BE2C (cell line): ENCODE measurements at regions not wholly inside any gene's neighbourhood (a gene's known extent, or its start where the extent isn't known, plus 50 kb on each side); places are given as distances from the start of the nearest gene placed in this dataset.

Experiments used
- DNase-seq: peaks from one replicate; pipeline ENCODE4 v3.0.0-alpha.2; 2020
- H3K27me3 ChIP-seq: fragments of 250-450 bp; sonication (Bioruptor Pico); 2 replicates; pipeline ENCODE4 v1.5.1; 2020; ENCODE audit warnings: mild to moderate bottlenecking
- H3K36me3 ChIP-seq: fragments of 250-450 bp; sonication (Bioruptor Pico); 2 replicates; pipeline ENCODE4 v1.5.1; 2020; ENCODE audit warnings: mild to moderate bottlenecking
- H3K4me1 ChIP-seq: fragments of 250-450 bp; sonication (Bioruptor Pico); 2 replicates; pipeline ENCODE4 v1.5.1; 2020
- H3K4me3 ChIP-seq: 2 replicates; pipeline ENCODE4 v1.5.1; 2011; ENCODE audit warnings: low read depth, low read length
- H3K9me3 ChIP-seq: fragments of 250-450 bp; sonication (Bioruptor Pico); 2 replicates; pipeline ENCODE4 v1.5.1; 2020
- CTCF ChIP-seq: IDR thresholded peaks from 2 replicates; pipeline ENCODE4 v1.5.1; 2012; ENCODE audit warnings: mild to moderate bottlenecking, low read depth, low read length

- Histone ChIP-seq H3K36me3 (no peaks in the 10 kb centered on the region), H3K9me3 (no peaks in the 10 kb centered on the region), H3K27me3 (no peaks in the 10 kb centered on the region), H3K4me1 (no peaks in the 10 kb centered on the region), H3K4me3 (no peak overlapping the region)
- no peak for DNase-seq
- no peak for TF ChIP-seq CTCF
Observed at GRCh38 chr11:109973486-109973885, 119.7 kb upstream of the ZC3H12C start.

GRCh38 chr11:109974523-109974922, 118.7 kb upstream of the ZC3H12C start:
- H3K4me1 ChIP-seq: no peaks in the 10 kb centered on the region
- H3K9me3 ChIP-seq: no peaks in the 10 kb centered on the region
- H3K27me3 ChIP-seq: 0 out of 2 replicates have a peak, but pooled peaks cover under 1% of the 10 kb centered on the region
- H3K4me3 ChIP-seq: no peak overlapping the region
- no peak for DNase-seq
- TF ChIP-seq CTCF: no peak
- H3K36me3 ChIP-seq: no peaks in the 10 kb centered on the region

GRCh38 chr11:109978895-109979294, 114.3 kb upstream of the ZC3H12C start:
- Histone ChIP-seq H3K4me3 (no peak overlapping the region), H3K4me1 (no peaks in the 10 kb centered on the region), H3K9me3 (no peaks in the 10 kb centered on the region), H3K36me3 (no peaks in the 10 kb centered on the region), H3K27me3 (peaks cover 6% of the 10 kb centered on the region; the same call in 1 of the 2 replicates)
- no peak for DNase-seq
- no peak for TF ChIP-seq CTCF

- Histone ChIP-seq H3K9me3 (no peaks in the 10 kb centered on the region), H3K36me3 (no peaks in the 10 kb centered on the region), H3K4me3 (no peak overlapping the region), H3K4me1 (no peaks in the 10 kb centered on the region), H3K27me3 (peaks cover 6% of the 10 kb centered on the region; the same call in 1 of the 2 replicates)
- no peak for TF ChIP-seq CTCF
- no peak for DNase-seq
Observed at GRCh38 chr11:109981031-109981636, 112.1 kb upstream of the ZC3H12C start.

- H3K4me1 ChIP-seq: no peaks in the 10 kb centered on the region
- H3K36me3 ChIP-seq: no peaks in the 10 kb centered on the region
- no peak for DNase-seq
- H3K4me3 ChIP-seq: no peak overlapping the region
- no peaks in the 10 kb centered on the region for H3K9me3 ChIP-seq
- peaks cover 6% of the 10 kb centered on the region; the same call in 1 of the 2 replicates for H3K27me3 ChIP-seq
- TF ChIP-seq CTCF: no peak
Observed at GRCh38 chr11:109983358-109983757, 109.8 kb upstream of the ZC3H12C start.

GRCh38 chr11:109984634-109985289, 108.4 kb upstream of the ZC3H12C start:
- no peak overlapping the region for H3K4me3 ChIP-seq

More at GRCh38 chr11:109984634-109985289, 108.4 kb upstream of the ZC3H12C start:
- no peak for TF ChIP-seq CTCF
- no peaks in the 10 kb centered on the region for H3K9me3 ChIP-seq
- H3K4me1 ChIP-seq: no peaks in the 10 kb centered on the region
- no peaks in the 10 kb centered on the region for H3K36me3 ChIP-seq
- DNase-seq: no peak
- peaks cover 7% of the 10 kb centered on the region; the same call in 1 of the 2 replicates for H3K27me3 ChIP-seq
